ACC112 (cell line): ENCODE measurements at regions not wholly inside any gene's neighbourhood (a gene's known extent, or its start where the extent isn't known, plus 50 kb on each side); places are given as distances from the start of the nearest gene placed in this dataset.

Experiments used
- H2AFZ ChIP-seq: fragments of 200-600 bp; sonication (generic); one replicate; pipeline ENCODE4 v1.6.0; 2017; ENCODE audit warnings: antibody characterized with exemption, low read length; ENCODE audit not compliant: unreplicated experiment
- H3K27ac ChIP-seq: fragments of 200-600 bp; sonication (generic); 2 replicates; pipeline ENCODE4 v1.5.1; 2014; ENCODE audit warnings: low read depth, mild to moderate bottlenecking, antibody characterized with exemption, low read length, moderate library complexity
- H3K27me3 ChIP-seq: fragments of 200-600 bp; sonication (generic); 2 replicates; pipeline ENCODE4 v1.6.1; 2014; ENCODE audit warnings: mild to moderate bottlenecking, antibody characterized with exemption, low read length, moderate library complexity, mixed read lengths; ENCODE audit not compliant: insufficient read depth
- H3K36me3 ChIP-seq: fragments of 200-600 bp; sonication (generic); 2 replicates; pipeline ENCODE4 v1.6.1; 2016; ENCODE audit warnings: mild to moderate bottlenecking, antibody characterized with exemption, low read length, moderate library complexity, mixed read lengths; ENCODE audit not compliant: insufficient read depth
- H3K4me1 ChIP-seq: fragments of 200-600 bp; sonication (generic); one replicate; pipeline ENCODE4 v1.6.1; 2016; ENCODE audit warnings: low read length, mixed read lengths; ENCODE audit not compliant: insufficient read depth, unreplicated experiment, control insufficient read depth
- H3K4me3 ChIP-seq: fragments of 200-600 bp; sonication (generic); 2 replicates; pipeline ENCODE4 v1.5.1; 2014; ENCODE audit warnings: mild to moderate bottlenecking, low read depth, low read length
- H3K79me2 ChIP-seq: fragments of 200-600 bp; sonication (generic); one replicate; pipeline ENCODE4 v1.6.0; 2016; ENCODE audit warnings: low read length; ENCODE audit not compliant: control insufficient read depth, unreplicated experiment, insufficient read depth

- Histone ChIP-seq H3K4me1 (no peaks in the 10 kb centered on the region), H3K4me3 (no peak overlapping the region), H2AFZ (no peak overlapping the region), H3K79me2 (no peaks in the 10 kb centered on the region), H3K36me3 (no peaks in the 10 kb centered on the region), H3K27ac (no peak overlapping the region), H3K27me3 (no peaks in the 10 kb centered on the region)
Observed at GRCh38 chr1:233549404-233549803, 64.5 kb upstream of the KCNK1 start.

DNA sequence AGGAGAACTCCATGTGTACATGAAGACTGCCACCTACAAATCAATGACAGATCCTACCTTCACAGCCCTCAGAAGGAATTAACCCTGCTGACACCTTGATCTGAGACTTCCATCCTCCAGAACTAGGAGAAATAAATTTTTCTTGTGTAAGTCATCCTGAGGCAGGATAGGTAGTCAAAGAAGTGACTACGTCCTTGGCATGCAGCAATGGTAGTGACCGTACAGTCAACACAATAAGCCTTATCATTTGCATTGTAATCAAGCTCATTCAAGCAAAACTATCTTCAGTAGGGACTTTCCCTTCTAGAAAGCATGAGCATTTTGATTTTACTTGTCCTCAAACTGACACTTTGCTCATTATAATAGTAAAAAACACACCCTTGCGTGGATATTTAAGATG lies 64.0 kb upstream of the KCNK1 start:
- Histone ChIP-seq H3K4me1 (no peaks in the 10 kb centered on the region), H3K27me3 (no peaks in the 10 kb centered on the region), H3K36me3 (no peaks in the 10 kb centered on the region), H3K79me2 (no peaks in the 10 kb centered on the region), H3K27ac (no peak overlapping the region), H3K4me3 (no peak overlapping the region), H2AFZ (no peak overlapping the region)

- no peaks in the 10 kb centered on the region for H3K79me2 ChIP-seq
- no peak overlapping the region for H3K27ac ChIP-seq
- H3K4me1 ChIP-seq = no peaks in the 10 kb centered on the region
- H2AFZ ChIP-seq = no peak overlapping the region
- H3K27me3 ChIP-seq = no peaks in the 10 kb centered on the region
- no peaks in the 10 kb centered on the region for H3K36me3 ChIP-seq
- H3K4me3 ChIP-seq = no peak overlapping the region
Observed at GRCh38 chr1:233554037-233554436, 59.9 kb upstream of the KCNK1 start.

DNA sequence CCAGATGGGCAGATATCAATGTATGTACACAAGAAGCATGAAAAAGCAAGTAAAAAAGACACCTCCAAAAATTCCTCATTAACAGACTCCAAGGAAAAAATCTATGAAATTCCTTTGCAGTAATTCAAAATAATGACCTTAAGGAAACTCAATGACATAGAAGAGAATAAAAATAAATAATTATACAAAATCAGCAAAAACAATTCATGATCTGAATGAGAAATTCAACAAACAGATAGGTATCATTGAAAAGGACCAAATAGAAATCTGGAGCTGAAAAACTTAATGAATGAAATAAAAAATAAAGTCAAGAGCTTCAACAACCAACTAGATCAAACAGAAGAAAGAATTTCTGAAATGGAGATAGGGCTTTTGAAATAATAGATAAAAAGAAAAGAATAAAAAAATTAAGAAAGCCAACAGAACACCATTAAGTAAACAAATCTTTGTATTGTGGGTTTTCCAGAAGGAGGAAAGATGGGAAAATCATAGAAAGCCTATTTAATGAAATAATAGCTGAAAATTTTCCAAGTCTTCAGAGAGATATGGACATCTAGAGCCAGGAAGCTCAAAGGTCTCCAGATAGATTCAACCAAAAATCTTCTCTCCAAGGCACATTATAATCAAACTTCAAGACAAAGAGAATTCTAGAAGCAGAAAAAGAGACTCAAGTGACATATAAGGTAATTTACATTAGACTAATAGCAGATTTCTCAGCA lies 52.0 kb upstream of the KCNK1 start:
- H3K36me3 ChIP-seq = no peaks in the 10 kb centered on the region
- H3K27me3 ChIP-seq = no peaks in the 10 kb centered on the region
- no peak overlapping the region for H3K27ac ChIP-seq

More for the DNA sequence above, 52.0 kb upstream of the KCNK1 start:
- Histone ChIP-seq H2AFZ (no peak overlapping the region), H3K4me3 (no peak overlapping the region), H3K4me1 (no peaks in the 10 kb centered on the region), H3K79me2 (no peaks in the 10 kb centered on the region)
